A549 (cell line): ENCODE measurements at regions not wholly inside any gene's neighbourhood (a gene's known extent, or its start where the extent isn't known, plus 50 kb on each side); places are given as distances from the start of the nearest gene placed in this dataset.

Experiments
- CEBPB ChIP-seq, 2 experiments: fragments of >200 bp in 1 of 2; sonication (Bioruptor Twin) in 1 of 2; formaldehyde crosslinking in 1 of 2; IDR thresholded peaks; 2 replicates each; pipeline ENCODE4 v1.6.1; 2012 to 2016
- CTCF ChIP-seq: fragments of >200 bp; sonication (Bioruptor Twin); formaldehyde crosslinking; IDR thresholded peaks from 3 replicates; pipeline ENCODE4 v1.5.1; 2016
- NR3C1 ChIP-seq: fragments of >200 bp; sonication (Bioruptor Twin); formaldehyde crosslinking; IDR thresholded peaks from 3 replicates; pipeline ENCODE4 v1.6.1; 2017
- RCOR1 ChIP-seq: fragments of 150-350 bp; IDR thresholded peaks from 2 replicates; pipeline ENCODE4 v1.6.1; 2014; ENCODE audit warnings: antibody characterized with exemption, low read length, low read depth
- RFX5 ChIP-seq: fragments of 450-650 bp; IDR thresholded peaks from 2 replicates; pipeline ENCODE4 v1.7.1; 2014; ENCODE audit warnings: antibody characterized with exemption, mild to moderate bottlenecking, moderate library complexity

DNA sequence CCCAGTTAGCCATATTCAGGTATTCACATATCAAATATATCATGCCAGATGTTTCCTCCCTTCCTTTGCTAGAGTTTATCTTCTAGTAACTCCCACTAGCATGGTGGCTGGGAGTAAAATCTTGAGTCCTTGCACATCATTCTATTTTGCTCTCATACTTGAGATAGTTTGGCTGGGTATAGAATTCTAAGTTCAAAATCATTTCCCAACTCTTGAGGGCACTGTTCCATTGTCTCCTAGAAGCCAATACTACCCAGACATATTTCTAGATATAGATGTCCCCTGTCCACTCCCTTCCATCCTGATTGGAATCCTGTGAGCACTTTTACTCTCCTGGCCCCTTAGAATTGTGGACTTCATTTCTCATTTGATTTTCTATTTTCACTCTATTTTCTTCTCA is 104.7 kb downstream of the ZFP64 start:
- TF ChIP-seq CTCF (no peak), NR3C1 (no peak), CEBPB (IDR thresholded peaks at IDR 0.05) (no peak), RFX5 (no peak), RCOR1 (no peak)
